ENCODE measurements at regions not wholly inside any gene's neighbourhood (a gene's known extent, or its start where the extent isn't known, plus 50 kb on each side); places are given as distances from the start of the nearest gene placed in this dataset.

- no peaks in the 10 kb centered on the region for H3K79me2 ChIP-seq (ENCODE audit: insufficient read depth, low read length)
- FAIRE-seq (no peak), DNase-seq (ENCODE audit: low spot score) (no peak), ATAC-seq (no peak)
- H4K20me1 ChIP-seq (ENCODE audit: insufficient read depth, low read length): no peaks in the 10 kb centered on the region
- no peak overlapping the region for H2AFZ ChIP-seq (ENCODE audit: low read length)
- no peaks in the 10 kb centered on the region for H3K27me3 ChIP-seq (ENCODE audit: control insufficient read depth in 1 of 2, insufficient read depth in 2 of 2, low read length in 2 of 2)
- TF ChIP-seq ZBTB20 (CRISPR knock-in tag; IDR thresholded peaks at IDR 0.05; ENCODE audit: borderline replicate concordance, low read depth) (no peak), ZFP36L2 (CRISPR knock-in tag; IDR thresholded peaks at IDR 0.05) (no peak), NFYC (CRISPR knock-in tag; IDR thresholded peaks at IDR 0.05) (no peak)
- POLR2A ChIA-PET: no interaction called here
- H3K36me3 ChIP-seq (replicated peaks in 1 of 2; ENCODE audit: control insufficient read depth in 1 of 2, insufficient read depth in 2 of 2, low read length in 2 of 2): no peaks in the 10 kb centered on the region
- no peak overlapping the region for H3K4me3 ChIP-seq (replicated peaks in 1 of 3; ENCODE audit: insufficient read depth in 1 of 3, low read depth in 2 of 3, low read length in 3 of 3)
- no peaks in the 10 kb centered on the region for H3K4me1 ChIP-seq (ENCODE audit: insufficient read depth, low read length)
- no peak overlapping the region for H3K4me2 ChIP-seq (ENCODE audit: low read depth, low read length)
- no TSS peak for BruUV-seq (replicated peaks)
- intact Hi-C loops (cut with micrococcal nuclease; ENCODE audit: unreplicated experiment): no loop called here
- no peak overlapping the region for H3K9ac ChIP-seq (ENCODE audit: insufficient read depth, low read depth, low read length)
- in situ Hi-C loops (cut with HindIII; ENCODE audit: extremely low pct_ligation_motif_present, low pct_unique_long_range_greater_than_20kb): no loop called here
- H3K9me3 ChIP-seq (ENCODE audit: low read length): no peaks in the 10 kb centered on the region
- WGBS (ENCODE audit: low lambda C conversion rate): 13% methylated on average over 5 of the region's 5 CpGs
- CTCF ChIA-PET (ENCODE audit: low intra/inter-chr PET ratio, low total read pairs): no interaction called here
- H3K27ac ChIP-seq (ENCODE audit: extremely low read length, insufficient read depth, low read length): no peak overlapping the region
These were observed 266.8 kb downstream of the NEDD1 start for GRCh38 chr12:97173688-97174410.

- Histone ChIP-seq H3K9me3 (ENCODE audit: low read length) (no peaks in the 10 kb centered on the region), H3K27me3 (ENCODE audit: control insufficient read depth in 1 of 2, insufficient read depth in 2 of 2, low read length in 2 of 2) (no peaks in the 10 kb centered on the region), H3K36me3 (replicated peaks in 1 of 2; ENCODE audit: control insufficient read depth in 1 of 2, insufficient read depth in 2 of 2, low read length in 2 of 2) (no peaks in the 10 kb centered on the region), H4K20me1 (ENCODE audit: insufficient read depth, low read length) (no peaks in the 10 kb centered on the region), H3K9ac (ENCODE audit: insufficient read depth, low read depth, low read length) (no peak overlapping the region), H3K79me2 (ENCODE audit: insufficient read depth, low read length) (no peaks in the 10 kb centered on the region), H3K4me3 (replicated peaks in 1 of 3; ENCODE audit: insufficient read depth in 1 of 3, low read depth in 2 of 3, low read length in 3 of 3) (no peak overlapping the region), H3K4me1 (ENCODE audit: insufficient read depth, low read length) (no peaks in the 10 kb centered on the region), H2AFZ (ENCODE audit: low read length) (no peak overlapping the region), H3K4me2 (ENCODE audit: low read depth, low read length) (no peak overlapping the region), H3K27ac (ENCODE audit: extremely low read length, insufficient read depth, low read length) (no peak overlapping the region)
- no peak for ATAC-seq
- FAIRE-seq: no peak
- intact Hi-C loops (cut with micrococcal nuclease; ENCODE audit: unreplicated experiment): no loop called here
- DNase-seq (ENCODE audit: low spot score): no peak
- TF ChIP-seq ZNF264 (CRISPR knock-in tag; IDR thresholded peaks at IDR 0.05) (no peak), PAX8 (CRISPR knock-in tag; IDR thresholded peaks at IDR 0.05; ENCODE audit: borderline replicate concordance) (no peak), NR2F1 (CRISPR knock-in tag; IDR thresholded peaks at IDR 0.05) (no peak), ZBTB34 (CRISPR knock-in tag; IDR thresholded peaks at IDR 0.05) (no peak), HNRNPLL (IDR thresholded peaks at IDR 0.05; ENCODE audit: low read depth, low read length, poor library complexity, severe bottlenecking) (no peak)
- TF ChIP-seq, protein P1, sequence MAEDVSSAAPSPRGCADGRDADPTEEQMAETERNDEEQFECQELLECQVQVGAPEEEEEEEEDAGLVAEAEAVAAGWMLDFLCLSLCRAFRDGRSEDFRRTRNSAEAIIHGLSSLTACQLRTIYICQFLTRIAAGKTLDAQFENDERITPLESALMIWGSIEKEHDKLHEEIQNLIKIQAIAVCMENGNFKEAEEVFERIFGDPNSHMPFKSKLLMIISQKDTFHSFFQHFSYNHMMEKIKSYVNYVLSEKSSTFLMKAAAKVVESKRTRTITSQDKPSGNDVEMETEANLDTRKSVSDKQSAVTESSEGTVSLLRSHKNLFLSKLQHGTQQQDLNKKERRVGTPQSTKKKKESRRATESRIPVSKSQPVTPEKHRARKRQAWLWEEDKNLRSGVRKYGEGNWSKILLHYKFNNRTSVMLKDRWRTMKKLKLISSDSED (CRISPR knock-in tag; IDR thresholded peaks at IDR 0.05): no peak
- TF ChIP-seq, protein P2, sequence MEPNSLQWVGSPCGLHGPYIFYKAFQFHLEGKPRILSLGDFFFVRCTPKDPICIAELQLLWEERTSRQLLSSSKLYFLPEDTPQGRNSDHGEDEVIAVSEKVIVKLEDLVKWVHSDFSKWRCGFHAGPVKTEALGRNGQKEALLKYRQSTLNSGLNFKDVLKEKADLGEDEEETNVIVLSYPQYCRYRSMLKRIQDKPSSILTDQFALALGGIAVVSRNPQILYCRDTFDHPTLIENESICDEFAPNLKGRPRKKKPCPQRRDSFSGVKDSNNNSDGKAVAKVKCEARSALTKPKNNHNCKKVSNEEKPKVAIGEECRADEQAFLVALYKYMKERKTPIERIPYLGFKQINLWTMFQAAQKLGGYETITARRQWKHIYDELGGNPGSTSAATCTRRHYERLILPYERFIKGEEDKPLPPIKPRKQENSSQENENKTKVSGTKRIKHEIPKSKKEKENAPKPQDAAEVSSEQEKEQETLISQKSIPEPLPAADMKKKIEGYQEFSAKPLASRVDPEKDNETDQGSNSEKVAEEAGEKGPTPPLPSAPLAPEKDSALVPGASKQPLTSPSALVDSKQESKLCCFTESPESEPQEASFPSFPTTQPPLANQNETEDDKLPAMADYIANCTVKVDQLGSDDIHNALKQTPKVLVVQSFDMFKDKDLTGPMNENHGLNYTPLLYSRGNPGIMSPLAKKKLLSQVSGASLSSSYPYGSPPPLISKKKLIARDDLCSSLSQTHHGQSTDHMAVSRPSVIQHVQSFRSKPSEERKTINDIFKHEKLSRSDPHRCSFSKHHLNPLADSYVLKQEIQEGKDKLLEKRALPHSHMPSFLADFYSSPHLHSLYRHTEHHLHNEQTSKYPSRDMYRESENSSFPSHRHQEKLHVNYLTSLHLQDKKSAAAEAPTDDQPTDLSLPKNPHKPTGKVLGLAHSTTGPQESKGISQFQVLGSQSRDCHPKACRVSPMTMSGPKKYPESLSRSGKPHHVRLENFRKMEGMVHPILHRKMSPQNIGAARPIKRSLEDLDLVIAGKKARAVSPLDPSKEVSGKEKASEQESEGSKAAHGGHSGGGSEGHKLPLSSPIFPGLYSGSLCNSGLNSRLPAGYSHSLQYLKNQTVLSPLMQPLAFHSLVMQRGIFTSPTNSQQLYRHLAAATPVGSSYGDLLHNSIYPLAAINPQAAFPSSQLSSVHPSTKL (CRISPR knock-in tag; IDR thresholded peaks at IDR 0.05): no peak
- TF ChIP-seq, protein P3, sequence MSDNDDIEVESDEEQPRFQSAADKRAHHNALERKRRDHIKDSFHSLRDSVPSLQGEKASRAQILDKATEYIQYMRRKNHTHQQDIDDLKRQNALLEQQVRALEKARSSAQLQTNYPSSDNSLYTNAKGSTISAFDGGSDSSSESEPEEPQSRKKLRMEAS (IDR thresholded peaks at IDR 0.05): no peak
- CTCF ChIA-PET (ENCODE audit: low intra/inter-chr PET ratio, low total read pairs): no interaction called here
- BruUV-seq (replicated peaks): no TSS peak
- POLR2A ChIA-PET: no interaction called here
- in situ Hi-C loops (cut with HindIII; ENCODE audit: extremely low pct_ligation_motif_present, low pct_unique_long_range_greater_than_20kb): no loop called here
- 6% methylated on average over 2 of the region's 4 CpGs for WGBS (ENCODE audit: low lambda C conversion rate)
These were observed 270.4 kb downstream of the NEDD1 start for GRCh38 chr12:97177481-97177880.
